A172 (cell line): ENCODE measurements at regions not wholly inside any gene's neighbourhood (a gene's known extent, or its start where the extent isn't known, plus 50 kb on each side); places are given as distances from the start of the nearest gene placed in this dataset.
"Not testable (repeated sequence)": the region's sequence is repeated elsewhere in the genome, so short reads cannot be mapped to it uniquely, and the experiment has no call there.

Experiments used
- DNase-seq: peaks from one replicate; pipeline ENCODE4 v3.0.0-alpha.2; 2015; ENCODE audit warnings: low spot score

DNA sequence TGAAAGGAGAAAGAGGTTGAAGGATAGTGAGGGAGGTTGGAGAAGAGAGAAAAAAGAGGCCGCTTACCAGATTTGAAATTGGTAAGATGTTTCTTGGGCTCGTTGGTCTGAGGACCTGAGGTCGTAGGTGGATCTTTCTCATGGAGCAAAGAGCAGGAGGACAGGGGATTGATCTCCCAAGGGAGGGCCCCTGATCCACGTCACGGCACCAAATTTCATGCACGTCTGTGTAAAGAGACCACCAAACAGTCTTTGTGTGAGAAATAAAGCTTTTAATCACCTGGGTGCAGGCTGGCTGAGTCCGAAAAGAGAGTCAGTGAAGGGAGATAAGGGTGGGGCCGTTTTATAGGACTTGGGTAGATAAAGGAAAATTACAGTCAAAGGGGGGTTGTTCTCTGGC, 479.7 kb upstream of the SLITRK5 start:
- DNase-seq, result not testable (repeated sequence)

DNA sequence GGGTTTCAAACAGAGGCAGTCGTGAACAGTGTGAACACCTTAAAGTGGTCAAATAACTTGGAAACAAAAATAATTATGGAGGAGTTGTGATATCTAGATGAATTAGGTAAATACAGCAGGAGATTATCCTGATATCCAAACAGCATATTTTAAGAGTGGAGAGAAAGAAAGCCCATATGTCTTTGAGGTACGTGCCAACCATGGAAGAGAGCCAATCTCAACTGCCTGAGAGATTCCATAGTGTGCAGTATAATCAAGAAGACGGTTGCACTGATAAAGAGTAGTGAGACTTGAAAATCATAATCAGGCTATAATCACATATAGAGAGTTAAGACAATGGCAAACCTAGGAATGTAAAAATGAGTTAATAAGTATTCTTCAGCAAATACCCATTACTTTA, 472.8 kb upstream of the SLITRK5 start:
- no peak for DNase-seq

- DNase-seq, result no peak
Measured at GRCh38 chr13:87206708-87207107, 464.5 kb upstream of the SLITRK5 start.

GRCh38 chr13:87207280-87208003, 463.7 kb upstream of the SLITRK5 start:
- no peak for DNase-seq

DNA sequence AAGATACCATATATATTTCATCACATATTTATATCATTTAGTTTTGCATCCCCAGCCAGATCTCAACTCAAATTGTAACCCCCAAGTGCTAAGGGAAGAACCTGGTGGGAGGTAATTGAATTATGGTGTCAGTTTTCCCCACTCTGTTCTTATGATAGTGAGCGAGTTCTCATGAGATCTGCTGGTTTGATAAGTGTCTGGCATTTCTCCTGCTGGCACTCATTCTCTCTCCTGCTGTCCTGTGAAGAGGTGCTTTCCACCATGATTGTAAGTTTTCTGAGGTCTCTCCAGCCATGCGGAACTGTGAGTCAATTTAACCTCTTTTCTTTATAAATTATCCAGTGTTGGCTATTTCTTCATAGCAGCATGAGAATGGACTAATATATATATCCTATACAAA, 462.5 kb upstream of the SLITRK5 start:
- DNase-seq, result no peak

- DNase-seq, result peak; percentile 52
Measured at GRCh38 chr13:87234981-87235380, 436.2 kb upstream of the SLITRK5 start.

GRCh38 chr13:87235621-87236020, 435.6 kb upstream of the SLITRK5 start:
- no peak for DNase-seq

DNA sequence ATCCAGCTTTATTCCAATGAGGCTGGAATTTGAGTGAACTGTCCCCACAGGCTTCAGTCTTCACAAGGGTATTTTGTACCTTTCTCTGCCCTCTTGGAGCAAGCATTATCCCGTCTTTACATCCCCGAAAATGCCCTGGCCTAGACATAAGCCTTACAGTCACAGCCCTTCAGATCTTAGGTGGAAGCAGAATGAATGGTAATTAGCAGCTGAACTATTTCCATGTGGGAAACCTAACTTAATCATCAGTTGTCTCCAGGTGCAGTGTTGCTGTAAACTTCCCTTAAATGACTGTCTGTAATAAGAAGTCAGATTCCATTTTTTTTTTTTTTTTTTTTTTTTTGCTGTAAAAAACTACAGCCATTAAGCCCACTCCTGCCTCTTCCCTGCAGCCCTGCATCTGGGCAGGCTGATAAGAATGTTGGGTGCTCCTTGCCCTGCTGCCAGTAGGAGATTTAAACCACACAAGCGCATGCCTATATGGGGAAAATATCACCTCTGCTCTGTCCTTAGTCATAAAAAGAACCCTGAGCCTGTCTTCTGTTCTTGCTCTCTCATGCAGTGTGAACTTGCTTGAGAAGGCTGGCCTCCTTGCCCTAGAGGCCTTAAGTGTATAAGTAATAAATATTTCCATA, 426.8 kb upstream of the SLITRK5 start:
- DNase-seq, result no peak

DNA sequence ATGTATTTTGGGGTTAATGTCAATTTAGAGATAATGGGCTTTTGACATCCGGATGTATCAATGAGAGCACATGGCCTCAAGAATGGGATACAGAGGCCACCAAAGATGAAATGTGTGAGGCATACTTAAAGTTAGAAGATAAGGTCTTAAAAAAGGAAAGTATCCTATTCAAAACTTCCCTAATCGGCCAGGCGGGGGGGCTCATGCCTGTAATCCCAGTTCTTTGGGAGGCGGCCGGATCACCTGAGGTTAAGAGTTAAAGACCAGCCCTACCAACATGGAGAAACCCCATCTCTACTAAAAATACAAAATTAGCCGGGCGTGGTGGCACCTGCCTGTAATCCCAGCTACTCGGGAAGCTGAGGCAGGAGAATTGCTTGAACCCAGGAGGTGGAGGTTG, 421.3 kb upstream of the SLITRK5 start:
- DNase-seq, result not testable (repeated sequence)

DNA sequence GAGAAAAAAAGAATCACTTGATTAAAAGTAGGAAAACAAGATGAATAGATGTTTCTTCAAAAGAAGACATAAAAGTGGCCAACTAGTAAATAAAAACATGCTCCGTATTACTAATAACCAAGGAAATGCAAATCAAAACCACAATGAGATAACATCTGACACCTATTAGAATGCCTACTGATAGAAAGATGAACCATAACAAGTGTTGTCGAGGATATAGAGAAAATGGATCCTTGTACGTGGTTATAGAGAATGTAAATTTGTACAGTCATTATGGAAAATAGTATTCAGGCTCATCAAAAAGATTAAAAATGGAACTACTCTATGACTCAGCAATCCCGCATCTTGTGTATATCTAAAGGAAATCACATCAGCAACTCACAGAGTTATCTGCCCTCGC, 415.8 kb upstream of the SLITRK5 start:
- no peak for DNase-seq

- peak; percentile 30 for DNase-seq
Measured at GRCh38 chr13:87259479-87260083, 411.6 kb upstream of the SLITRK5 start.

DNA sequence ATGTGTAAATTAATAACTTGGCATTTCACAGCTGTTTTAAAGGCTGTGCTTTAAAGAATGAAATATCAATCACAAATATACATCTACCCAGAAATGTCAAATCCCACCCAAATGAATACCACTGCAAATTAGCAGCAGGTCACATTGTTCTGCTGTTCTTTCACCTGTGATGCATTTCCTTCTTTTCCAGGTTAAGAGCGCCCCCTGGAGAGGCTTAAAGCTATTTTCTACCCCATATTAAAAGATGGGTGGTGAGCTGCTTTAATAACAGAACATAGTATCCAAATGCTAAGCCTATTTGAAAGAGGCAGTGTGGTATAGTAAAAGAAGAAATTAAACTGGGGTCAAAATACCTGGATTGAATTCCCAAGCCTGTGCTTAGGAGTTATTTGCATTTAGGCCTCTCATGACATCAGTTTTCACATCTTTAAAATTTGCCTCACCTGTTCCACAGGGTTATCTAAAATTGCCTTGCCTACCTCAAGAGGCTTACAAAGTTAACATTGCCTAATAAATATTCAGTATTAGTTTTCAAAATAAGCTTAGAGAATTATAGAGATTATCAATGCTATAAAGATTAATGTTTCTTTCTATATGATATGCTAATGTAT, 396.9 kb upstream of the SLITRK5 start:
- peak; percentile 43 for DNase-seq

GRCh38 chr13:87280139-87280538, 391.0 kb upstream of the SLITRK5 start:
- DNase-seq, result peak; percentile 1

DNA sequence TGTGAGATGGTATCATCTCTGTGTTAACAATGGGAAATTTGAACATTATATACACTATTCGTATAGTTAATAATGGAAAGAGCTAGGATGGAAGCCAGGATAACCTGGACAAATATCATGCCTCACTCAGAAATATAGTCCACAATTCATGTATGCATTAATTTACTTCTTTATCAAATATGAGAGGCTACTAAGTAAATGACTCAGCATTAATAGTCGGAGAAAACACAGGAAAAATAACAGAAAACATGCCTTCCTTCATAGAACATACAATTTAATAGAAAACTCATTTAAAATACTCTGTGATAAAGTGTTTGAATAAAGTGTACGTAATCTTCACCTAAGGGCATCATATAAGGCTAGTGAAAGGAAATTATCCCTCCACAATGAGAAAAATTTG, 383.4 kb upstream of the SLITRK5 start:
- DNase-seq, result no peak

DNA sequence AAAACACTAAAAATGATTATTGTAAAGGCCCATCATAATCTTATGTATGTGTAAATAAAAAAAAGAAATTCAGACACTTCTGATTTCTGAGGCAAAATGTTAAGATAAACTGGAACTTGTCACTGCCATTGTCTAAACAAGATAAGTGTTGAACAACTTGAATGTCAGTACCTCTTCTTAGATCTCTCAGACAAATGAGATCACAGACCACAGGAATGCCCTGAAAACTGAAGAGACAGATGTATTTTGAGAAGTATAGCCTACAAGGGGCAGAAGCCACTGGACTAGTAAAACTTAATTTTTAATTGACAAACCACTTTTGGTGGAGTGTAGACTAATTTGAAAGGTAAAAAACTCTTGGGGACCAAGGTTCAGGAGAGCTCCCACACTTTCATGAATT, 375.5 kb upstream of the SLITRK5 start:
- DNase-seq, result peak; percentile 8

DNA sequence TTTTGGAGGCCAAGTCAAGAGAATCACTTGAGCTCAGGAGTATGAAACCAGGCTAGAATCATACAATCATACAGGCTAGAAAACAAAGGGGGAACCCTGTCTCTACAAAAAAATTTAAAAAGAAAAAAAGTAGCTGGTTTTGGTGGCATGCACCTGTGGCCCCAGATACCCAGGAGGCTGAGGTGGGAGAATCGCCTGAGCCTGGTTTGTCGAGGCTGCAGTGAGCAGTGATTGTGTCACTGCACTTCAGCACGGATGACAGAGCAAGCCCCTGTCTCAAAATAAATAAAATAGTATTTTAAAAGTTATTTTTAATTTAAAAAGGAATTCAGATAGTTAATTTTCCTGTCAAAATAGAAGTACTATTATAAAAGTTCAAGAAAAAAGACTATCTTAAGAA, 369.1 kb upstream of the SLITRK5 start:
- no peak for DNase-seq

DNA sequence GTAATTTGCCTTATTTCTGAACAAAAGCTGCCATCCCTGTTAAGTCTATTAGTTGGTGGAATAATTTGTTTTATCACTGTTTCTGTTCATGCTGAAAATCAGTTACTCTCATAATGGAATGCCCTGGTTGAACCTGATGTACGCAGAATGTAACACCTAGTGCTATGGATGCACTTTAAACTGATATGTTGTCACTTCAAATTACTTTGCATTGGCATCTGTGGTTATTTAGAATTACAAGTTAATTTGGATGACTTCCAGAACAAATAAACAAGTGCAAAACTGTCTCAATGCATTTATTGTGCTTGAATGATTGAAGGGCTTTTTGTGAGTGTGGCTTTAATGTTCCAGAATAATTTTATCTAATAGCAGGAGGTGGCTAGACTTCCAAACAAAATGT, 368.2 kb upstream of the SLITRK5 start:
- DNase-seq, result no peak

DNA sequence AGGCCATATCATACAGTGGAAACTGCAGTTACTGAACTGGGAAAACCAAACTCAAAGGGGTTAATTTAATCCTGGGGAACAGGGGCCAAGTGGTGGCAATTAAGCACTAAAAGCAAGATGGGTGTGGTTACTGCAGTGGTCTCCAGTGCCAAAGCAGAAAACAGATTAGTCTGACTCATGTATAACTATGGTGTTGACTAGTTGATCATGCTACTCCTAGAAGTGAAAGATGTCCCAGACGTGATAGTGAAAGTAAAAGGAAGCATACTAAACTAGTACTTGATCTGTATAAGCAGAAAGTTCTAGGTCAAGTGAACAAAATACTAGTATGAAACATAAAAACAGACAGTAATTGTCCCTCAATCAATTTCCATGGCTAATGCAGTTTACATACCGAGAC, 360.0 kb upstream of the SLITRK5 start:
- peak; percentile 30 for DNase-seq

- no peak for DNase-seq
Measured at GRCh38 chr13:87314822-87315221, 356.3 kb upstream of the SLITRK5 start.

- DNase-seq, result no peak
Measured at GRCh38 chr13:87322386-87322785, 348.8 kb upstream of the SLITRK5 start.

- no peak for DNase-seq
Measured at GRCh38 chr13:87324558-87324957, 346.6 kb upstream of the SLITRK5 start.

- no peak for DNase-seq
Measured at GRCh38 chr13:87331178-87331577, 340.0 kb upstream of the SLITRK5 start.

DNA sequence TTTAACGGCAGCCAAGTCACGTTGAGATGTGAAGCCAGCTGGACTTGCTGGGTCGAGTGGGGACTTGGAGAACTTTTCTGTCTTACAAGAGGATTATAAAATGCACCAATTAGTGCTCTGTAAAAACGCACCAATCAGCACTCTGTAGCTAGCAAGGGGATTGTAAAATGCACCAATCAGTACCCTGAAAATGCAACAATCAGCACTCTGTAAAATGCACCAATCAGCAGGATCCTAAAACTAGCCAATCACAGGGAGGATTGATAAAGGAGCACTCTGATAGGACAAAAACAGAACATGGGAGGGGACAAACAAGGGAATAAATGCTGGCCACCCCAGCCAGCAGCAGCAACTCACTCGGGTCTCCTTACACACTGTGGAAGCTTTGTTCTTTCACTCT, 337.6 kb upstream of the SLITRK5 start:
- DNase-seq, result no peak
